GM10266 (cell line): ENCODE measurements at regions not wholly inside any gene's neighbourhood (a gene's known extent, or its start where the extent isn't known, plus 50 kb on each side); places are given as distances from the start of the nearest gene placed in this dataset.
"Not testable (repeated sequence)": the region's sequence is repeated elsewhere in the genome, so short reads cannot be mapped to it uniquely, and the experiment has no call there.

ENCODE experiments used
- DNase-seq: peaks from one replicate; pipeline ENCODE4 v3.0.0; 2012; ENCODE audit errors: extremely low spot score
- CTCF ChIP-seq: IDR thresholded peaks from 2 replicates; pipeline ENCODE4 v1.5.1; 2012; ENCODE audit warnings: mild to moderate bottlenecking, low read depth; ENCODE audit not compliant: control insufficient read depth, insufficient read depth; ENCODE audit errors: missing control alignments

GRCh38 chr5:138640646-138641254 is 65.5 kb upstream of the HSPA9 start:
- DNase-seq, result no peak
- no peak for TF ChIP-seq CTCF

GRCh38 chr5:138640138-138640537 is 64.9 kb upstream of the HSPA9 start:
- DNase-seq, result no peak
- no peak for TF ChIP-seq CTCF

- TF ChIP-seq CTCF, result no peak
- DNase-seq, result no peak
Measured at GRCh38 chr5:138639326-138639725, 64.1 kb upstream of the HSPA9 start.

GRCh38 chr5:138637256-138637655 is 62.1 kb upstream of the HSPA9 start:
- TF ChIP-seq CTCF, result no peak
- DNase-seq, result no peak

- DNase-seq, result no peak
- TF ChIP-seq CTCF, result no peak
Measured at GRCh38 chr5:138636398-138636944, 61.3 kb upstream of the HSPA9 start.

GRCh38 chr5:138635708-138636107 is 60.5 kb upstream of the HSPA9 start:
- no peak for DNase-seq
- no peak for TF ChIP-seq CTCF

GRCh38 chr5:138635265-138635664 is 60.1 kb upstream of the HSPA9 start:
- TF ChIP-seq CTCF, result no peak
- no peak for DNase-seq

- not testable (repeated sequence) for DNase-seq
Measured at GRCh38 chr5:138634804-138635203, 59.6 kb upstream of the HSPA9 start.
